ENCODE measurements at regions not wholly inside any gene's neighbourhood (a gene's known extent, or its start where the extent isn't known, plus 50 kb on each side); places are given as distances from the start of the nearest gene placed in this dataset.
A peak's percentile ranks its signal among the peaks of the same experiment; 100 is the strongest.

DNA sequence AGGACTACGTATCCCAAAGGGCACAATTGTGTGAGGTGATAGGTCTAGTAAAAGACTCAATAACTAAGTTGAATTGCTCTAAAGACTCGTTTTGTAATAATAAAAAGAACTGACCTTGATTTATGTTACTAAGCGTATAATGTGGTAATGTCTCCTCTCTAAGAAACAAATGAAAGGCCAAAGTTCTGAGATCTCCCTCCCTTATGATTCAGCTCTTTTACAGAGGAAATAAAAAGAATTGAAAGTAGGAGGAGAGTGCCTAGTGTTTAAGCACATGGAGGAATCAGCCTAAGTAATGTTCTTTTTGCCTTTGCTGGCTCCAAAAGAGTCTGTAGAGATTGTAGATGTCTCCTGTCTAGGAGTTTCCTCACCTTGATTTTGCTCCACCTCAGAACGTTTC is 98.0 kb downstream of the ARL4A start:
- DNase-seq, result no peak

DNA sequence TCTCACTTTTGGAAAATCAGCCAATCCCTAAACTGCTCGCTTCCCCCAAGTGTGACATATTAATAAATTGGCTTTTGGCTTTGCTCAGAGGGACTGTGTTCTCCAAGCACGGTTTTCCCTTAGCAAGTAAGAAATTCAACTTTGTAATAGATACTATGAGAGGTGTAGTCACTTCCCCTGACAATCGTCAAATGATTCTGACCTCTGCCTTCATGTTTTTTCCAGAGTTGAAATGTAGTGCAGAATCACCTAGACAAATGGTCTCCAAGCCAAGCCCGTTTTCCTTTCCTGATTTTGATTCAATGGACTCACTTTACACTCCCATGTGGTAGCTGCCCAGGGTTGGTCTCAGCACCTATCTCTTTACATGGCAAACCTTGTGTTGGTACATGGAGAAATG is 99.1 kb downstream of the ARL4A start:
- DNase-seq, result no peak

DNA sequence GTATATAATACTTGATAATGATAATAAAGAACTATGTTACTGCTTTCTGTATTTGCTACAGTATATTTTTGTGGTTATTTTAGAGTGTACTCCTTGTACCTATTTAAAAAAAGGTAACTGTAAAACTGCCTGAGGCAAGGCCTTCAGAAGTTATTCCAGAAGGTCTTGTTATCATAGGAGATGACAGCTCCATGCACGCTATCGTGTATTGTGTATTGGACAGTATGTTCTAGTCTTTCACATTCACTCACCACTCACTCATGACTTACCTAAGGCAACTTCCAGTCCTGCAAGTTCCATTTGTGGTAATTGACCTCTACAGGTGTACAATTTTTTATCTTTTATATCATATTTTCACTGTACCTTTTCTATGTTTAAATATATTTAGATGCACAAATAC is 100.7 kb downstream of the ARL4A start:
- DNase-seq, result no peak

DNA sequence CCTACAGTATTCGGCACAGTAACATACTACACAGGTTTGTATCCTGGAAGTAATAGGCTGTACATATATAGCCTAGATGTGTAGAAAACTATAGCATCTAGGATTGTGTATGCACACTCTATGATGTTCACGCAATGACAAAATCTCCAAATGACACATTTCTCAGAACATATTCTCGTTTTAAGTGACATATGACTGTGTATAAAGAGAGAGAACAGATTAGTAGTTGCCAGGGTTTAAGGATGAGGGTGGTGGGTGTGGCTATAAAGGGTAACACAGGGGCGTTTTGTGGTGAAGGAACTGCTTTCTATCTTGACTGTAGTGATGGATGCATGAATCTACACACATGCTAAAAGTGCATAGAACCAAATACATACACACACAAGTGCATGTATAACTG is 101.2 kb downstream of the ARL4A start:
- DNase-seq, result no peak

DNA sequence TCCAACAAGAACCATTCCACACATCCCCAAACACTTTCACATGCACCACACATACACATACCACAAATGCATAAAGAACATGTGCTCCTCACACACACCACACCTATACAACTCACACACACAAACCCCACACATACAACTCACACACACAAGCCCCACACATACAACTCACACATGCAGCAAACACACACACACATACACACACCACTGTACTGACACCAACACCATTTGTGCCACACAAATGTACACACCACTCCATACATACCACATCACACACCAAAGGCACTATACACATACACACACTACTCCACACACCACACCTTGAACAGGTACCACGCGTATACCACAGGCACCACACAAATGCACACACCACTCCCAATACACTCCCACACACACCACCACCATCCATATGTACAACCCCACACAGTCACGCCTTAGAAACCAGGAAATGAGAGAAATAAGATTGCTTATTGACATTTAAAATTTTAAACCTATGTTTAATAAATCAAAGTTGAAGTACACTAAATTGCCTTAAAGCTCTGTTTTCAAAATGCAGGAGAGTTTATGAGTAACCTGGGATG is 107.4 kb downstream of the ARL4A start:
- no peak for DNase-seq

DNA sequence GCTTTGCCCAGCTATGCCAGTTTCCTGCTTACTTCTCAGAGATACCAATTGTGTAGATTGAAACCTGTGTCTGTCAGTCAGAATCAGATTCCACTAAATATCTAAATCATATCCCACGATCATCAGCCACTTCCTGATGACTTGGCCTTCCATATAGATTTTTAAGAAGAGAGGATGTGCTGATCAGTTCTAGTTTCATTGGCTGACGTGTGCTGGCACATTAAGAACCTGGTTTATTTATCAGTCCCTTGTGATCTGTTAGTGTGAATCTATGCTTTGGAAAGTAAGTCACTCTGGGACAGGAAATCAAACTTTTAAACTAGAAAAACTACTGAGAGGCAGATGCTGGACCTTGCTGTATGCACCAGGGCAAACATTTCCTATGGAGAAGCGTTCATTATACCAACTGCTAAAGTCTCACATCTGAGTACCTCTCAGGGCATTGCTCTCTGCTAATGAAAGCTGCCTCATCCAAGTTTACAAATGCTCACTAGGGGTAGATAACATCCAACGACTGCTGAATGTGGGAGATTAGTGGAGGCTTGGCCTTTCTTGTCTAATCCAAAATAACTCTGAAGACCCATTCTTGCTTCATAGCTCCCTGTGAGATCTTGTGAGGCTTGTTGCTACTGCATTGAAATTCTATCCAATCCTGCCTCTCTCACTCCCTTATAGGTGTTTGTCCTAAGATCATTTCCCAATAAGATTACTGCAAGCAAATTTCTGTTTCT is 109.1 kb downstream of the ARL4A start:
- no peak for DNase-seq

DNA sequence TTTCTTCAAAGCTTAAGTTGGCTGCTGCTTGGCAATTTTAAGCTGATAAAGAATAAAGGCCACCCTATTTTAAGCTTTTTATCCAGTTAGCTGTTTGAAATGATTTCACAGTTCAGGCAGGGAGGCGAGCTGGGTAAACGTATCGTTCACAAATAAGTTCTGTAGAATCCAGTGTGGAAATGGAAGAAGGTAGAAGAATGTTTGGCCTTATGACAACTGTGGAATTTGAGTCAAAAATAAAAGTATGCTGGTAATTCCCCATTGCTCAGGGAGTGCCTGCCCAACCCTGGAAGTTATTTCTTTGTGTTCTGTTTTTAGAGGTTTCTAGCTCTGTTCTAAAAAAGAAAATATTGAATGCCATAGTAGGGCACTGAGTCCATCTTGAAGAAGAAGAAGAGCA is 113.1 kb downstream of the ARL4A start:
- DNase-seq, result no peak

DNA sequence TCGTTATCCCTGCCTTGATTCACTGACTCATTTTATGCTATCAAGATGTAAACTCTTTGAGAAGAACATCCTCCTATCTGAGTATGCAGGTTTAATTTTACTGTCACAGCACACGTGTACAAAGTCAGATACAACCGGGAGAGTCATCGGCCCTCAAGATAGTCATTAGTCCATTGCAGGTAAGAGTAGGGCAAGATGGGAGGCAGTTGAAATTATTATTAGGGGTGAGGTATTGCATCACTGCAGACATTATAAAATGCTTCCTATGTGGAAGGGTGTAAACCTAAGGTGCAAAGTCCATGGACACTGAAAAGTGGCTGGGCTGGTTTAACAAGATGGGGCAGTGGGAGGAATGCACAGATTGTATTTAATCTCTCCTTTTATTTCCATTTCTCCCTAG is 113.7 kb downstream of the ARL4A start:
- DNase-seq, result no peak

DNA sequence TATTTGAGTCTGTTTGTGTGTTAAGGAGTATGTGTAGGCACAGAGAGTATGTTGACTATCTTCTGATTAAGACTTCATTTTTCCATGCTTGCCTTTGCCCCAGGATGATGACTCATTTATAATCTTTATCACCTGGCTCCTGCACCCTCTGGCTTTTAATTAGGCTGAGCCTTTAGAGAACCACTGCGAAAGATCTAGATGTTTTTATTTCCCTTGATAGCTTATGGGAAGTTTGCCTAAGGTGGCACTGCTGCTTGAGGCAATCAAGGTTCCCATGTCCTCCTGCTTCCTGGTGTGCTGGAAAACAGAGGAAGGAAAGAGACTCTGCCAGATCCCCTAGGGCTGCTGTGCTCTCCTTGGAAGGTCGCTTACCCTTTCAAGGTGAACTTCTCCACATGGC is 114.6 kb downstream of the ARL4A start:
- no peak for DNase-seq

DNA sequence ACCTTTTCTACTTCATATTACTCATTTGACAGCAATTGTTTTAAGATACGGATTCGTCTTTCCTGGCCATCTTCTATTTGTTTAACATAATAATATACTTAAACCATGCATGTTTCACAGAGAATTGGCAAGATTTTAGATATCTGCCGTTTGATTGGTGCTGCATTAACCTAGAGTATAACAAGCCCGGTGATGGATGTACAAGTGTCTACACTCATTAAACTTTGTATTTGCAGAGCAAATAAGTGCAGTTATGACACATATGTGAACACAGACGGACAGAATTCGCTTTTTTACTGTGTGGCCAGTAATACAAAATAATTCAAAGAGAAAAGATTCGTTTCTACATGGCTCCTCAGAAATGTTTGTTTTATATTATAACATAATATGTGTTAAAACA is 116.1 kb downstream of the ARL4A start:
- no peak for DNase-seq

DNA sequence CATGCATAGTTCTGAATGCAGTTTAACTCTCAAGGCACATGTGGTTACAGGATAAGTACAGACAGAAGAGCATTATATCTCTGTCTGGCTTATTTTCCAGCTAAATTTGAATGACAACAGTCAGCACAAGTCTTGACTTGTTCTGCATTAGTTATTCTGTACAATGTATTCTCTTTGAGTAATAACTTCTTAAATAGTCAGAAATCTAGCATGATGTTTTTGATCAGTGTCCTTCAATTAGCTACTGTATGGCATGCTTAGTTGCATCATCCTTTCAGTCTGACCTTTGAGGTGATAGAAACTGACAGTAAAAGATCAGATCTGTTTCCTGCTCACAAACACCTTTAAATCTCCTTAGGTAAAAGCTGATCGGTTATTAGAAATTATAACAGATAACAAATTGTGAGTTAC is 118.1 kb downstream of the ARL4A start:
- DNase-seq, result no peak

DNA sequence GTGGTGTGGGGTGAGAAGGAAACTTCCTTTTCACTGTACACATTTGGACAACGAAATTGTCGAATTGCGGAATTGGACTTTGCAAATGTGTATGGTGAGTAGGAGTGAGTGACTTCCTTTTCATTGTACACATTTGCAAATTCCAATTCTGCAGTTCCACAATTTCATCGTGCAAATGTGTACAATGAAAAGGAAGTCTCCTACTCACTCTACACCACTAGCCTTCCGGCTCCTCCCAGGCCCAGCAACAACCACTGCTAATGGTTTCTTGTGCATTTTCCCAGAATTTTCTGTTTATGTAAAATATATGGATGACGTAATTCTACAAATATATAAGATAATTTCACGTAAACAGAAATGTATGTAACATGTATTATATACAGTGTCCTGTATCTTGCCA is 118.5 kb downstream of the ARL4A start:
- DNase-seq, result peak; percentile 93 to 96

DNA sequence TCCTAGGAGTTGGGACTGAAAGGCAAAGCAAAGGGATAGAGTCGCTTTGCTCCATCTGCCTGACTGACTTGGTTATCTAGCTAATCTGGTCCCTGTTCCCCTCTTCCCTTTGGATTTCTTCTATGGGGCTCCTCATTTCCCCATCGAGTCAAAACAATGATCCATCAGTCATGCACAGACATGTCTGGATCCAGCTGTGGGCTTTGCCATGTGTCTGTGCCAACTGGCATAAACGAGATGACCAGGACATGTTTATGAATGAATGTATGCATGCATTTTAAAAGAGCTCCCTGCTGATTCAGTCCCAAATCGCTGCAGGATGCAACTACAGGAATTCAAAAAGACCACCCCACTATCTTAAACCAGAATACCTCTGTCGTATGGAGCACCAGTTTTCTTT is 122.0 kb downstream of the ARL4A start:
- DNase-seq, result no peak

DNA sequence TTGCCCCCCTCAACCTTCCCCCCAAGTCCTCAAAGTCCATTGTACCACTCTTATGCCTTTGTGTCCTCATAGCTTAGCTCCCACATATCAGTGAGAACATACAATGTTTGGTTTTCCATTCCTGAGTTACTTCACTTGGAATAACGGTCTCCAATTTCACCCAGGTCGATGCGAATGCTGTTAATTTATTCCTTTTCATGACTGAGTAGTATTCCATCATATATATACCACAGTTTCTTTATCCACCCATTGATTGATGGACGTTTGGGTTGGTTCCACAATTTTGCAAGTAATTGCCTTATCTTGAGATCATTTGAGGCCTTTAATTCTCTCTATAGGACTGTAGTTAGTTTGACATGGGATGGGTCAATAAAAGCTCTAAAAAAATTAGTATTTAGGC is 124.7 kb downstream of the ARL4A start:
- DNase-seq, result no peak

DNA sequence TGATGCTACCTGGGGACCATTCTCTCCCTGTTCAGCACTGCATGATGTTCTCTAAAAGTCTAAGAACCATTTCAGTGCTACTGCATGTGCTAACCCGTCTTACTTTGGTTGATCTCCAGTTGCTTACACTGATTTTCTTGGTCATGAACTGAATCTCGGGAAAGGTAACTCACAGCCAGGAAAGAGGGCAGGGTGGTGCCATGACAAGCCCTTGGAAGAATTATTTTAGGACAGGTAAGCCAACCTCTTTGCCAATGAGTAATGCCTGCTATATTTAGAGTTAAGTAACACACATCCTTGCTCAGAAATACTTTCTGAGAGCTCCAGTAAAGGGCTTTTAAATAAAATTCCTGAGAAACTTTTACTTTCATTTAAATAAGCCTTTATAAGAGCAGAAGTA is 126.7 kb downstream of the ARL4A start:
- no peak for DNase-seq

DNA sequence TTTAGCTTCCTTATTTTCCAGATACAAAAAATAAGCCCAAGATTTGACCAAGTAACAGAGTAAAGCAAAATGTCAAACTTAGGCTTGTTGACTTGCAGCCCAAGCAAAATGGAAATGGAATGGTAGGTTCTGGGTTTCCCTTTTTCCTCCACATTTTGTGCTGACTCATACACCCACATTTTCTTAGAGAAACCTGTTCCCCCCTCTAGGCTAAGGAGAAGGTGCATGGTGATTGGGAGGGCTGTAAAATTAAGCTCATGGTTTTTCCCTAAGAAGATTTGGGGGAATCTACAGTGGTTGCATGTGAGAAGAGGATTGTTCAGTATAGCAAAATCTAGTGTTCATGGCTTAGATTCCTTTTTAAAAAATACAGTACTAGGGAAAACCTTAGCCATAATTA is 127.4 kb downstream of the ARL4A start:
- peak; percentile 40 to 61 for DNase-seq

DNA sequence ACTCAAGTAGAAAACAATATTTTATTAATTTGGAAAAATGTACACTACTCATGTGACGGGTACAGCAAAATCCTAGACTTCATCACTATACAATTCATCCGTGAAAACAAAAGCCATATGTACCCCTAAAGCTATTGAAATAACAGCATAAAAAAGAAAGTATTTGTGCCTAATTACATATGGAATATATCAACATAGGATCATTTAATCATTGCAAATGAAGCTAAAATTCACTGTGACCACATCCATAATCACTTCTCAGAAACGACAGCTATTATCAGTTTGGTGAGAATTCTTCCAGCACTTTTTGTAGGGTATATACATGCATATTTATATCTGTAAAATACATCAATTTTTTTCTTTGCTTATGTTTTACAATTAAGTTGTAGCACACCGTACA is 128.0 kb downstream of the ARL4A start:
- DNase-seq, result no peak

DNA sequence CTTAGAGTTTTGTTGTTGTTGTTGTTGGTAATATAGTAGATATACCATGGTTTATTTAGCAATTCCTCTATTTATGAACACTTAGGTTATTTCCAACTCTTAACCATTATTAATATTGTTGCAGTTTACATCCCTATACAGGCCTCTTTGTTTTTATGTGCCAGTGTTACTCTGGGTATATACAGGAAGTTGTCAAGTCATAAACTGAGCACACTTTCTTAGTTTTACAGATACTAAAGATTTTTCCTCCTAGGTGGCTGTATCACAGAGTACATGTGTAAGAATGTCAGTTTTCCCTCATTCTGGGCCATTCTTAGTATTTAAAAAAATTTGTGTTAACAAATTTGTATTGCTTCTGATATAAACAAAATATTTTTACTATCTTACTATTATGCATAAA is 128.4 kb downstream of the ARL4A start:
- DNase-seq, result no peak

DNA sequence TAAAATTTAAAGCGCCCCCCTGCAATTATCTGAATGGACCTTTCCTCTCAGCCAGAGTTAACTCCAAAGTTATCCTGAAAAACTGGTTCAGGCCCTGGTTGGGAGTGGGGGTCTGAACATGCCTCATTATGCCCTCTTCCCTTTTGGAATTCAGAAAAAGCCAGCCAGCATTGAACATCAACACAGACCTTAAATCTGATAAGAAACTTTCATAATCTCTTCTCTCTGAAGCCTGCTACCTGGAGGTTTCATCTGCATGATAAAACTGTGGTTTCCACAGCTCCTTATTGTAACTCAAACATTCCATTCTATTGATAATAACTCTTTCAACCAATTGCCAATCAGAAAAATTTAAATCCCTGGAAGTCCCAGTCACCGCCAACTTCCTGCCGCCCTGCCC is 133.3 kb downstream of the ARL4A start:
- no peak for DNase-seq

DNA sequence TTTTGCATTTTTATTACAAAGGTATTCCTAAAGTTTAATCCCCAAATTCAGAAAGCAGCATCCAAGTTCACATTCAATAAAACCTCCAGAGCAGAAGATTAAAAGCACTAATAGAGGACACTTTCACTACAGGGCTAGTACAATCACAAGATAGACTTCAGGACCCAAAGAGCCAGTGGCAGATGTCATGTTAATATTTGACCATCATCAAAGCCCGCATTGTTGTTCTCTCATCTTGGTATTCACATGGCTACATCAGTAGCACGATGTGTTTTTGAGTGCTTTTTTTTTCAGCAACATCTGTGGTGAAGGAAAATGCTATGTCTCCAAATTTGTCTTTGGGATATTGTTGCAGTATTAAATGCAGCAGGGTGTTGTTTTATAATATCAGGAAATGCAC is 134.3 kb downstream of the ARL4A start:
- DNase-seq, result no peak

DNA sequence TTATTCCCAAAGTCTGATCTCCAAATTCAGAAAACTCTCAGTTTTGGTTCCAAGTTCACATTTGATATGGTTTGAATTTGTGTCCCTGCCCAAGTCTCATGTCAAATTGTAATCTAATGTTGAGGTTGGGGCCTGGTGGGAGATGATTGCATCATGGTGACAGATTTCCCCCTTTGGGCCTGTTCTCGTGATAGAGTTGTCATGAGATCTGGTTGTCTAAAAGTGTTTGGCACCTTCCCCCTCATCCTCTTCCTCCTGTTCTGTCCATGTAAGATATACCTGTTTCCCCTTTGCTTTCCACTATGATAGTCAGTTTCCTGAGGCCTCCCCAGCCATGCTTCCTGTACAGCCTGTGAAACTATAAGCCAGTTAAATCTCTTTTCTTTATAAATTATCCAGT is 138.6 kb downstream of the ARL4A start:
- DNase-seq, result no peak

DNA sequence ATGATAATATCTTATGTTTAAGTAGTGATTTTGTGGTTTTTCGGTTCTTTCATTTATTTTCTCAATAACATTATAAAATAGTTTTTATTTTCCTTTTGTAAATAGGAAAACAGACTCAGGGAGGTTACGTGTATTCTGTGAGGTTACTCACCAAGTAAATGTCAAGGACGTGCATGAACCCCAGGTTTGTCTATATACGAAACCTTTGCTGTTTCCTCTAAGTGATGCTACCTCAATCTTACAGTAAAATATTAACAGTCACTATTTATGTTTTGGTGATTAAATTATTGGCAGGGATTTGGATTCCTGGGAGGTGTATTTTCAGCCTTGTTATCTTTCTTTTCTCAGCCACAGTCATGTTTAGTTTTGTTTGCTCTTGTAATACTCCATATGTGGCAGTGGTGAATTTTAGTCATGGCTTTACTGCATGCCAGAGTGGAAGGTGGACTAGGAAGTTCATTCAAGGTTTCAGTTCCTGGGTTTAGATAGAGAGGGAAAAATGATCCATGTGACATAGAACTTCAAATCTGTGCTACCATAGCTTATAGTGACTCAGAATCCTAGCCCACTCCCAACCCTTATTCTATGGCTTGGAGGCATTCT is 139.9 kb downstream of the ARL4A start:
- no peak for DNase-seq

DNA sequence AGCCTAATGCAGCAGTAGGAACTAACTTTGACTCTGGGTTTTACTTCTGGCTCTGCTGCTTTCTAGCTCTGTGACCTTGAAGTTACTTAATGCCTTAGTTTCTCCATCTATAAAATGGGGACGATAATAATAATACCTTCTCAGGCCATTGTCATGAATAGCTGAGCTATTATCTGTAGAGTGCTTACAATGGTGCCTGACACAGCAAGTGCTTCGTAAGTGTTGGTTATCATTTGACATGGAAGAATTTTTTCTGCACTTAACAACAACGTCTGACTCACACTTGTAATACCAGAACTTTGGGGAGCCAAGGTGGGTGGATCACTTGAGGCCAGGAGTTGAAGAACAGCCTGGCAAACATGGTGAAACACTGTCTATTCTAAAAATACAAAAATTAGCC is 140.5 kb downstream of the ARL4A start:
- DNase-seq, result no peak

DNA sequence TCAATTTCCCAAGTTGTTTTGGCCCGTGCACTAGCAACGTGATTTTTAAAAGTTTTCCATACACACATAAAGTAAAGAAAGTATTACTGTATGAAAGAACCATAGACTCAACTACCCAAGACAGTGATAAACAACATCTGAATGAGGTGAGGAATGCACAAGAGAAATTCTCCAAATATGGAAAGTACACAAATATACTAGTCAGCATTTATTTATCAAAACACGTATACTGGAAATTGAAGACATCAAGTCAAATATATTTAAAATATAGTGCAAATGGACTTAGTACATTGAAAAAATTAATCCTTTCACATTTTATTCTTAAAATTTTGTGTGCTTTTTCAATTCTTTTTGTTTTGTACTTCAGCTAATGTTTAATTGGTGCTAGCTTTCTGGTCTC is 143.6 kb downstream of the ARL4A start:
- no peak for DNase-seq

DNA sequence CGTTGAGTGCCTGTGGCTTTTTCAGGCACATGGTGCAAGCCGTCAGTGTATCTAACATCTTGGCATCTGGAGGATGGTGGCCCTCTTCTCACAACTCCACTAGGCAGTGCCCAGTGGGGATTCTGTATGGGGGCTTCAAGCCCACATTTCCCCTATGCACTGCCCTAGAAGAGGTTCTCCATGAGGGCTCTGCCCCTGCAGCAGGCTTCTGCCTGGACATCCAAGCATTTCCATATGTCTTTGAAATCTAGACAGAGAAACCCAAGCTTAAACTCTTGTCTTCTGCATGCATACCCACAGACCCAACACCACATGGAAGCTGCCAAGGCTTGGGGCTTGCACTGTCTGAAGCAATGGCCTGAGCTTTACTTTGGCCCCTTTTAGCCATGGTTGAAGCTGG is 146.4 kb downstream of the ARL4A start:
- no peak for DNase-seq

All from inflammatory macrophage treated with lipopolysaccharide for 1 hour (primary cell).